Tibial artery (tissue), 4 donors: ENCODE measurements at regions not wholly inside any gene's neighbourhood (a gene's known extent, or its start where the extent isn't known, plus 50 kb on each side); places are given as distances from the start of the nearest gene placed in this dataset.

Experiments
- DNase-seq, 2 donors: peaks; one replicate each; pipeline ENCODE4 v3.0.0-alpha.2; 2019
- H3K27ac ChIP-seq, 2 donors: fragments of 200-600 bp; sonication (generic) in 1 of 2; 1 replicate in 1 of 2; 2 replicates in 1 of 2; pipeline ENCODE4 v1.5.1; 2018 to 2019; ENCODE audit warnings: mild to moderate bottlenecking in 1 of 2
- H3K27me3 ChIP-seq, 2 donors: fragments of 200-600 bp; sonication (generic) in 1 of 2; one replicate each; pipeline versions ENCODE4 v1.5.1 to v1.6.0; 2016 to 2019
- H3K36me3 ChIP-seq, 3 donors: fragments of 200-600 bp; sonication (generic) in 2 of 3; one replicate each; pipeline ENCODE4 v1.5.1; 2016 to 2019; ENCODE audit warnings: mild to moderate bottlenecking in 2 of 3
- H3K4me1 ChIP-seq, 4 donors: fragments of 200-600 bp; sonication (generic) in 2 of 4; 1 replicate in 3 of 4; 2 replicates in 1 of 4; pipeline ENCODE4 v1.5.1; 2016 to 2019
- H3K4me3 ChIP-seq, 2 donors: fragments of 200-600 bp; sonication (generic) in 1 of 2; 1 replicate in 1 of 2; 2 replicates in 1 of 2; pipeline ENCODE4 v1.5.1; 2018 to 2019; ENCODE audit warnings: mild to moderate bottlenecking in 2 of 2
- H3K9me3 ChIP-seq, 3 donors: fragments of 200-600 bp; sonication (generic) in 1 of 3; one replicate each; pipeline ENCODE4 v1.5.1; 2016 to 2019
- intact Hi-C: fragments of 100-400 bp; cut with DNase I; formaldehyde crosslinking; loops from one replicate; pipeline ENCODE4 v1.15.0; 2023; ENCODE audit warnings: low total_unique reads
- TF ChIP-seq, protein P1 (sequence below), 2 experiments: fragments of 200-600 bp in 1 of 2; fragments of 450-650 bp in 1 of 2; IDR thresholded peaks; one replicate each; pipeline ENCODE4 v1.5.1; 2017 to 2019; ENCODE audit warnings: antibody characterized with exemption in 2 of 2, mild to moderate bottlenecking in 1 of 2, moderate library complexity in 1 of 2

DNA sequence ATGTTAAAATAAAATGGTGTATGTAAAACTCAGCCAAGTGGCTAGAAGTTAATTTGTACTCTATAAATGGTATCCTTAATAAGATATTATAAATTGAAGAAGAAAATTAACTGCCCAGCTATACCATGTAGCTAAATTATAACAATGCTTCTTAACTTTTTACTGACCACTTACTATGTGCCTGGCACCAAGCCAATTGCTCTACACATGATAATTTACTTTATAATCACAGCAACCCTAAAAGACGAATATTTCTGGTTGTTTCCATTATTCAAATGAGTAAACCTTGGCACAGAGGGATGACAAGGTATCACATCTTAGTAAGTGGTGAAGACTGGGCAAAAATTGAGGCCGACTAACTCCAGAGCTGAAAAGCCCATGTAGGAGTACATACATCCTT, 1506.6 kb downstream of the PCDH7 start:
- intact Hi-C loops, result no loop called here
- no peaks in the 10 kb centered on the region for H3K4me1 ChIP-seq
- DNase-seq, result no peak
- H3K36me3 ChIP-seq, result no peaks in the 10 kb centered on the region
- no peaks in the 10 kb centered on the region for H3K9me3 ChIP-seq
- no peaks in the 10 kb centered on the region for H3K27me3 ChIP-seq
- TF ChIP-seq, protein P1, sequence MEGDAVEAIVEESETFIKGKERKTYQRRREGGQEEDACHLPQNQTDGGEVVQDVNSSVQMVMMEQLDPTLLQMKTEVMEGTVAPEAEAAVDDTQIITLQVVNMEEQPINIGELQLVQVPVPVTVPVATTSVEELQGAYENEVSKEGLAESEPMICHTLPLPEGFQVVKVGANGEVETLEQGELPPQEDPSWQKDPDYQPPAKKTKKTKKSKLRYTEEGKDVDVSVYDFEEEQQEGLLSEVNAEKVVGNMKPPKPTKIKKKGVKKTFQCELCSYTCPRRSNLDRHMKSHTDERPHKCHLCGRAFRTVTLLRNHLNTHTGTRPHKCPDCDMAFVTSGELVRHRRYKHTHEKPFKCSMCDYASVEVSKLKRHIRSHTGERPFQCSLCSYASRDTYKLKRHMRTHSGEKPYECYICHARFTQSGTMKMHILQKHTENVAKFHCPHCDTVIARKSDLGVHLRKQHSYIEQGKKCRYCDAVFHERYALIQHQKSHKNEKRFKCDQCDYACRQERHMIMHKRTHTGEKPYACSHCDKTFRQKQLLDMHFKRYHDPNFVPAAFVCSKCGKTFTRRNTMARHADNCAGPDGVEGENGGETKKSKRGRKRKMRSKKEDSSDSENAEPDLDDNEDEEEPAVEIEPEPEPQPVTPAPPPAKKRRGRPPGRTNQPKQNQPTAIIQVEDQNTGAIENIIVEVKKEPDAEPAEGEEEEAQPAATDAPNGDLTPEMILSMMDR (IDR thresholded peaks at IDR 0.05), result no peak
- H3K4me3 ChIP-seq, result no peak overlapping the region
- no peak overlapping the region for H3K27ac ChIP-seq

DNA sequence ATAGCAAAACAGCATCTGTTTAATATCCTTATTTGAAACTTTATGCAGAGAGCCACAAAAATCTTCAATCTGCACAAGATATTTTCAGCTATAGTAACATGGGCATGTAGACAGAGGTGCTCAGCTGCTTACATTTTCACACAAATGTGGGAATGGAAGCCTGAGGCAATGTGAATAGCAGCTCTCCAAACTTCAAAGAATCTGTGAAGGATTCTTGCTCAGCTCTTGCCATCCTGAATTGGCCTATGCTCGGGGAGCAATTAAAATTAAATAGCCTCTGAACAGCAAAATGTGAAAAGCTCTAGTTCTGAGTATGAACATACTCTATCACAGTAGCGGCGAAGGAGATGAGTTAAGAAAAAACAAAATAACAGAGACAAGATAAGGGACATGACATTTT, 1523.8 kb downstream of the PCDH7 start:
- TF ChIP-seq, protein P1 (IDR thresholded peaks at IDR 0.05), result no peak
- Histone ChIP-seq H3K36me3 (no peaks in the 10 kb centered on the region), H3K27ac (no peak overlapping the region), H3K4me1 (no peaks in the 10 kb centered on the region), H3K9me3 (no peaks in the 10 kb centered on the region), H3K27me3 (no peaks in the 10 kb centered on the region), H3K4me3 (no peak overlapping the region)
- intact Hi-C loops, result no loop called here
- DNase-seq, result no peak

DNA sequence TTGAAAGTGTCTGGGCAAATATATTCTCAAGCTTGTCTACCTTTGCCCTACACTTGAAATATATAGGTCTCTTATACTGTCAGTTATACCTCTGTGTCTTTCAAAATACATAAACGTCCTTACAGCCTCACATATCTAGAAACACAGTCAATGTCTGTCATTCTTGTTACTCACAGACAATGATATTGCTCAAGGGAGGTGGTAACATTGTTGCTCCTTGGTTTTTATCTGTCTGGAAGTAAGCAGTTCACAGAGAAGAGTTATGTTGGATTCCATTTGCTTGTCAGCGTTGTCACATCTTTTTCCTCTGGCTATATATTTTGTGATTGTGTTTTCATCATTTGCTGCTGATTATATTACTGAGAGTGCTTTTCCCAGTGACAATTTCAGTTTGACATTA, 1528.9 kb downstream of the PCDH7 start:
- no peak for DNase-seq
- Histone ChIP-seq H3K36me3 (no peaks in the 10 kb centered on the region), H3K27ac (no peak overlapping the region), H3K4me1 (no peaks in the 10 kb centered on the region), H3K27me3 (no peaks in the 10 kb centered on the region), H3K4me3 (no peak overlapping the region), H3K9me3 (no peaks in the 10 kb centered on the region)
- TF ChIP-seq, protein P1 (IDR thresholded peaks at IDR 0.05), result no peak
- intact Hi-C loops, result no loop called here

GRCh38 chr4:32251126-32251525, 1531.0 kb downstream of the PCDH7 start:
- no peaks in the 10 kb centered on the region for H3K9me3 ChIP-seq
- no peaks in the 10 kb centered on the region for H3K27me3 ChIP-seq
- no peaks in the 10 kb centered on the region for H3K36me3 ChIP-seq
- DNase-seq, result no peak
- H3K27ac ChIP-seq, result no peak overlapping the region
- H3K4me3 ChIP-seq, result no peak overlapping the region
- intact Hi-C loops, result no loop called here
- TF ChIP-seq, protein P1 (IDR thresholded peaks at IDR 0.05), result no peak
- H3K4me1 ChIP-seq, result no peaks in the 10 kb centered on the region

DNA sequence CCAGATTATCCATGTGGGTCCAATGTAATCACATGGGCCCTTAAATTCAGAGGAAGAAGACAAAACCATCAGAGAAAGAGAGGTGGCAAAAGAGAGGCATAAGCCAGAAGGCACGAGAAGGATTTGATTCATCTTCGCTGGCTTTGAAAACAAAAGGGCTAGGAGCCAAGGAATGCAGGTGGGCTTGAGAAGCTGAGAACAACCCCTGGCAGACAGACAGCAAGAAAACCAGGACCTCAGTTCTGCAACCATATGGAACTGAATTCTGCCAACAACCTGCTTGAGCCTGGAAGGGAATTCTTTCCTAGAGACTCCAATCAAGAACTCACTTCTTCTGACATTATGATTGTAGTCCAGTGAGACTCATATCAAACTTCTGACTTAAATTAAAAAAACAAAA, 1531.8 kb downstream of the PCDH7 start:
- no peaks in the 10 kb centered on the region for H3K36me3 ChIP-seq
- H3K4me3 ChIP-seq, result no peak overlapping the region
- TF ChIP-seq, protein P1 (IDR thresholded peaks at IDR 0.05), result no peak
- H3K9me3 ChIP-seq, result no peaks in the 10 kb centered on the region
- no peaks in the 10 kb centered on the region for H3K27me3 ChIP-seq
- intact Hi-C loops, result no loop called here
- no peak overlapping the region for H3K27ac ChIP-seq
- DNase-seq, result no peak
- H3K4me1 ChIP-seq, result no peaks in the 10 kb centered on the region

DNA sequence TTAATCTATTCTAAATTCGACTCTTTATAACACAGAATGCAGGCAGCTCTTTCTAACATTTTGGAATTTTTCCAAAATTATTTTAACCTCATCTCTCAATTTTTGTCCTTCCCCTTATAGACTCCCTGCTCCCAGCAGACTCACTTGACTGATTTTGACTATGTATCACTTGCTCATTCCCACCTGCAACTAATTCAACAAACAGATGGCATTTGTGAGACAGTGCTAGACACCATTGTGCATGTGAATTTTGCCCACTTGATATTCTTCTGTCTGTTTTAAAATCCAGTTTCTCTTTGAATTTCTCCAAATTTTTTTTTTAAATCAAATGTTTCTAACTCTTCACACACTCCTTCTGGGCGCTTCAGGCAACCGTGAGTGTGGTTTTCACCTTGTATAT, 1534.0 kb downstream of the PCDH7 start:
- intact Hi-C loops, result no loop called here
- Histone ChIP-seq H3K4me3 (no peak overlapping the region), H3K36me3 (no peaks in the 10 kb centered on the region), H3K27me3 (no peaks in the 10 kb centered on the region), H3K27ac (no peak overlapping the region), H3K9me3 (no peaks in the 10 kb centered on the region), H3K4me1 (no peaks in the 10 kb centered on the region)
- TF ChIP-seq, protein P1 (IDR thresholded peaks at IDR 0.05), result no peak
- DNase-seq, result no peak
